ENCODE measurements at regions not wholly inside any gene's neighbourhood (a gene's known extent, or its start where the extent isn't known, plus 50 kb on each side); places are given as distances from the start of the nearest gene placed in this dataset.

GRCh38 chr14:37712976-37713431, 117.6 kb downstream of the TTC6 start:
- H3K4me3 ChIP-seq (ENCODE audit: low read depth in 1 of 2, low read length in 1 of 2), result no peak overlapping the region
- H3K27ac ChIP-seq, result no peak overlapping the region
- no peaks in the 10 kb centered on the region for H3K27me3 ChIP-seq
- no peak for TF ChIP-seq CTCF (IDR thresholded peaks at IDR 0.05)
- H3K4me1 ChIP-seq (ENCODE audit: control insufficient read depth in 1 of 2, insufficient read depth in 1 of 2, low read depth in 1 of 2, low read length in 1 of 2), result no peaks in the 10 kb centered on the region
- no peaks in the 10 kb centered on the region for H3K9me3 ChIP-seq
- no peaks in the 10 kb centered on the region for H3K36me3 ChIP-seq

- Histone ChIP-seq H3K9me3 (no peaks in the 10 kb centered on the region), H3K4me3 (ENCODE audit: low read depth in 1 of 2, low read length in 1 of 2) (no peak overlapping the region), H3K4me1 (ENCODE audit: control insufficient read depth in 1 of 2, insufficient read depth in 1 of 2, low read depth in 1 of 2, low read length in 1 of 2) (no peaks in the 10 kb centered on the region), H3K27me3 (no peaks in the 10 kb centered on the region), H3K36me3 (no peaks in the 10 kb centered on the region), H3K27ac (no peak overlapping the region)
- no peak for TF ChIP-seq CTCF (IDR thresholded peaks at IDR 0.05)
Measured at GRCh38 chr14:37720131-37720530, 124.7 kb downstream of the TTC6 start.

GRCh38 chr14:37721976-37722659, 126.7 kb downstream of the TTC6 start:
- no peak for TF ChIP-seq CTCF (IDR thresholded peaks at IDR 0.05)
- H3K9me3 ChIP-seq, result no peaks in the 10 kb centered on the region
- H3K4me1 ChIP-seq (ENCODE audit: control insufficient read depth in 1 of 2, insufficient read depth in 1 of 2, low read depth in 1 of 2, low read length in 1 of 2), result no peaks in the 10 kb centered on the region
- no peak overlapping the region for H3K4me3 ChIP-seq (ENCODE audit: low read depth in 1 of 2, low read length in 1 of 2)
- no peak overlapping the region for H3K27ac ChIP-seq
- H3K36me3 ChIP-seq, result no peaks in the 10 kb centered on the region
- H3K27me3 ChIP-seq, result no peaks in the 10 kb centered on the region

- H3K4me3 ChIP-seq (ENCODE audit: low read depth in 1 of 2, low read length in 1 of 2), result no peak overlapping the region
- TF ChIP-seq CTCF (IDR thresholded peaks at IDR 0.05), result no peak
- no peaks in the 10 kb centered on the region for H3K27me3 ChIP-seq
- no peak overlapping the region for H3K27ac ChIP-seq
- no peaks in the 10 kb centered on the region for H3K36me3 ChIP-seq
- no peaks in the 10 kb centered on the region for H3K4me1 ChIP-seq (ENCODE audit: control insufficient read depth in 1 of 2, insufficient read depth in 1 of 2, low read depth in 1 of 2, low read length in 1 of 2)
- no peaks in the 10 kb centered on the region for H3K9me3 ChIP-seq
Measured at GRCh38 chr14:37723515-37723914, 128.1 kb downstream of the TTC6 start.

GRCh38 chr14:37726708-37727107, 131.3 kb downstream of the TTC6 start:
- no peaks in the 10 kb centered on the region for H3K4me1 ChIP-seq (ENCODE audit: control insufficient read depth in 1 of 2, insufficient read depth in 1 of 2, low read depth in 1 of 2, low read length in 1 of 2)
- no peak overlapping the region for H3K4me3 ChIP-seq (ENCODE audit: low read depth in 1 of 2, low read length in 1 of 2)
- TF ChIP-seq CTCF (IDR thresholded peaks at IDR 0.05), result no peak
- H3K9me3 ChIP-seq, result no peaks in the 10 kb centered on the region
- H3K36me3 ChIP-seq, result no peaks in the 10 kb centered on the region
- H3K27ac ChIP-seq, result no peak overlapping the region
- H3K27me3 ChIP-seq, result no peaks in the 10 kb centered on the region
